ENCODE measurements at regions not wholly inside any gene's neighbourhood (a gene's known extent, or its start where the extent isn't known, plus 50 kb on each side); places are given as distances from the start of the nearest gene placed in this dataset.

DNA sequence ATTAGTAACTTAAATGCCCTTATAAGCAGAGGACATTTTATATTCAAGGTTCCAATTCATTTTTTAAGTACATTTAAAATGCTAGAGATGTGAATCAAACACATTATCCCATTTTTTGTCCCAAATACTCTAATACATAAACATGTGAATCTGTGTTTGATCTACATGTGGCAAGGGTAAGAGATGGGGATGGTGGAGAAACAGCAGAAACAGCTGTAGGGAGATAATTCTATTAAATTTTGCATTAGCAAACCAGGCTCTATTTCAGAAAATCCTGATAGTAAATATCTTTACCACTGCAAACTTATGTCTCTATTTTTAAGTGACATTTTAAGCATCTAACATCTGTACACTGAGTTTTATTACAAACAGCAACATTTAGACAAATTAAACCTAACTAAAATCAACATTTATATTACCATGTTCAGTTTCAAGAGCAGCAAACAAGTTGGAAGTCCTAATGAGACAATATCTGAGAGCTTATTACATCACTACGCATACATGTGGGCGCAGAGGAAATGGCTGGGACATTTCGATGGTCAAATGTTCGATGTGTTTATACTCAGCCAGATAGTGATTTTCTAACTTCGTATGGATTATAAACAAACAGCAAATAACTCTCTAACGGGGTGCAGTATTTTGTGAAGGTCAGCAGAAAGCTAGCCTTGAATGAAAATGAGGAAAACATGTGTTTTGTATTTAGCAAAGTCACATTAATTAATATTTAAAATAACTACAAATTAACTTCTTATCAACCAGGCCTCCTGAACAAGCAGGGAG, 165.1 kb downstream of the GJA1 start:
- DNase-seq (ENCODE audit: insufficient read length, low spot score) (no peak), FAIRE-seq (no peak)
- no peak for TF ChIP-seq POLR2A (IDR thresholded peaks at IDR 0.05; ENCODE audit: low read depth, low read length)
- no peak for TF ChIP-seq POLR2AphosphoS5 (IDR thresholded peaks at IDR 0.05; ENCODE audit: low read depth, low read length)
- no peak for TF ChIP-seq SPI1 (IDR thresholded peaks at IDR 0.05; ENCODE audit: low read depth, low read length)
- no peak for TF ChIP-seq POU2F2 (IDR thresholded peaks at IDR 0.05; ENCODE audit: low read depth, low read length)
- TF ChIP-seq TAF1 (IDR thresholded peaks at IDR 0.05; ENCODE audit: low read depth, low read length), result no peak
- TF ChIP-seq PAX5 (IDR thresholded peaks at IDR 0.05; ENCODE audit: insufficient read depth, low read length, severe bottlenecking), result no peak

- no peak for DNase-seq (ENCODE audit: insufficient read length, low spot score)
- TF ChIP-seq TAF1 (IDR thresholded peaks at IDR 0.05; ENCODE audit: low read depth, low read length) (no peak), POLR2AphosphoS5 (IDR thresholded peaks at IDR 0.05; ENCODE audit: low read depth, low read length) (no peak)
- no peak for FAIRE-seq
Observed at GRCh38 chr6:121603486-121603885, 168.0 kb downstream of the GJA1 start.

DNA sequence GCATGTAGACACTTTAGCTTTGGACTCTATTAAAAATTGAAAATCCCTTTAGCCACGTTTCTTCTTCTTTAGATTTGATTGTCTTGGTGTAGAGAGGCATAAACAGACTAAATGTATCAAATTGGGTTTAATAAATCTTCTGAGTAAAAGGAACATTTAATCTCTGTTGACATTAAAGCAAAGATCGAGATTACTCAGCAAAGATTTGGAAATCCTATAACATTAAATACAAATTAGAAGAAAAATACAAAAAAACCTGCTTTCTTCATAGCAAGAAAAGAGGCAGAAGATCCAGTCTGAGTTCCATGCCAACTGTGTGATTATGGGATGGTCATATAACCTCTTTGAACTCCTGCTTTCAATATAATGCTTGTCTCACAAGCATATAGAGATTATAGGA, 172.3 kb downstream of the GJA1 start:
- DNase-seq (ENCODE audit: insufficient read length, low spot score), result no peak
- no peak for TF ChIP-seq PAX5 (IDR thresholded peaks at IDR 0.05; ENCODE audit: insufficient read depth, low read length, severe bottlenecking)
- no peak for TF ChIP-seq SPI1 (IDR thresholded peaks at IDR 0.05; ENCODE audit: low read depth, low read length)
- TF ChIP-seq POU2F2 (IDR thresholded peaks at IDR 0.05; ENCODE audit: low read depth, low read length), result no peak
- TF ChIP-seq TAF1 (IDR thresholded peaks at IDR 0.05; ENCODE audit: low read depth, low read length), result no peak
- no peak for TF ChIP-seq POLR2A (IDR thresholded peaks at IDR 0.05; ENCODE audit: low read depth, low read length)
- TF ChIP-seq POLR2AphosphoS5 (IDR thresholded peaks at IDR 0.05; ENCODE audit: low read depth, low read length), result no peak
- FAIRE-seq, result no peak

DNA sequence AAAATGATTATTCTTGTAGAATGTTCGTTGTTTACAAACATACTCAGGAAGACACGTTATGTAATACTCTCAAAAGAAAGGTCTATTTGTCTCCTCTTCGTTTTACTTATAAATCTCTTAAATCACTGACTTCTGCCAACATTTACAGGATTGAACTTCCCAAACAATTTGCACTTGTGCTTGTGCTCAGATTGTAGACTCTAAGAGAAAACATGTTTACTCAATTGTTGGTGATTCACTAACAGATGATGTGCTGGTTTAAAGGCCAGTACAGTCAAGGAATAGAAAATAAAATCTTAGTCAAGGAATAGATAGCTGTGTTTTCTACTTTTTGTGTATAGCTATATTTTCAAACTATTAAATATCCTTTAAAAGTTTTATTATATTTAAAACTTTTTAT, 172.8 kb downstream of the GJA1 start:
- DNase-seq (ENCODE audit: insufficient read length, low spot score) (no peak), FAIRE-seq (no peak)
- TF ChIP-seq SPI1 (IDR thresholded peaks at IDR 0.05; ENCODE audit: low read depth, low read length), result no peak
- TF ChIP-seq POLR2AphosphoS5 (IDR thresholded peaks at IDR 0.05; ENCODE audit: low read depth, low read length), result no peak
- TF ChIP-seq PAX5 (IDR thresholded peaks at IDR 0.05; ENCODE audit: insufficient read depth, low read length, severe bottlenecking), result no peak
- no peak for TF ChIP-seq POU2F2 (IDR thresholded peaks at IDR 0.05; ENCODE audit: low read depth, low read length)
- no peak for TF ChIP-seq TAF1 (IDR thresholded peaks at IDR 0.05; ENCODE audit: low read depth, low read length)
- TF ChIP-seq POLR2A (IDR thresholded peaks at IDR 0.05; ENCODE audit: low read depth, low read length), result no peak

- no peak for FAIRE-seq
- TF ChIP-seq POU2F2 (IDR thresholded peaks at IDR 0.05; ENCODE audit: low read depth, low read length) (no peak), TAF1 (IDR thresholded peaks at IDR 0.05; ENCODE audit: low read depth, low read length) (no peak), POLR2A (IDR thresholded peaks at IDR 0.05; ENCODE audit: low read depth, low read length) (no peak), PAX5 (IDR thresholded peaks at IDR 0.05; ENCODE audit: insufficient read depth, low read length, severe bottlenecking) (no peak), SPI1 (IDR thresholded peaks at IDR 0.05; ENCODE audit: low read depth, low read length) (no peak), POLR2AphosphoS5 (IDR thresholded peaks at IDR 0.05; ENCODE audit: low read depth, low read length) (no peak)
Observed at GRCh38 chr6:121609281-121609680, 173.8 kb downstream of the GJA1 start.

GRCh38 chr6:121612927-121613326, 177.5 kb downstream of the GJA1 start:
- FAIRE-seq (no peak), DNase-seq (ENCODE audit: insufficient read length, low spot score) (no peak)
- TF ChIP-seq PAX5 (IDR thresholded peaks at IDR 0.05; ENCODE audit: insufficient read depth, low read length, severe bottlenecking) (no peak), POLR2A (IDR thresholded peaks at IDR 0.05; ENCODE audit: low read depth, low read length) (no peak), POLR2AphosphoS5 (IDR thresholded peaks at IDR 0.05; ENCODE audit: low read depth, low read length) (no peak), SPI1 (IDR thresholded peaks at IDR 0.05; ENCODE audit: low read depth, low read length) (no peak)

More at GRCh38 chr6:121609281-121609680, 173.8 kb downstream of the GJA1 start:
- no peak for DNase-seq (ENCODE audit: insufficient read length, low spot score)

DNA sequence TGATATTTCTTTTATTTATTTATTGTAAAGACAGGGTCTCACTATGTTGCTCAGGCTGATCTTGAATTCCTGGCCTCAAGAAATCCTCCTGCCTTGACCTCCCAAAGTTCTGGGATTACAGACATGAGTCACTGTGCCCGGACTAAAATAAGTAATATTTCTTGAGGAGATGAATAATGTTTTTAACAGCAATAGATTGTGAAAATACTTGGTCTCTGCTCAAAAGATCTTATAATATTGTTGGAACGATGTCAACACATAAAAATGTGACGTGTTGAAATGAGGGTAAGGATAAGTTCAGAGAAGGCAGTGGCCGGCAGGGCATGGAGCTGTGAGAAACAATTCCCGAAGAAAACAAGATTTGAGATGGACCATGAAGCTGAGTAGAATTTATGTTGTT, 178.7 kb downstream of the GJA1 start:
- DNase-seq (ENCODE audit: insufficient read length, low spot score) (no peak), FAIRE-seq (no peak)
- TF ChIP-seq TAF1 (IDR thresholded peaks at IDR 0.05; ENCODE audit: low read depth, low read length) (no peak), PAX5 (IDR thresholded peaks at IDR 0.05; ENCODE audit: insufficient read depth, low read length, severe bottlenecking) (no peak), POU2F2 (IDR thresholded peaks at IDR 0.05; ENCODE audit: low read depth, low read length) (no peak), POLR2AphosphoS5 (IDR thresholded peaks at IDR 0.05; ENCODE audit: low read depth, low read length) (no peak)

DNA sequence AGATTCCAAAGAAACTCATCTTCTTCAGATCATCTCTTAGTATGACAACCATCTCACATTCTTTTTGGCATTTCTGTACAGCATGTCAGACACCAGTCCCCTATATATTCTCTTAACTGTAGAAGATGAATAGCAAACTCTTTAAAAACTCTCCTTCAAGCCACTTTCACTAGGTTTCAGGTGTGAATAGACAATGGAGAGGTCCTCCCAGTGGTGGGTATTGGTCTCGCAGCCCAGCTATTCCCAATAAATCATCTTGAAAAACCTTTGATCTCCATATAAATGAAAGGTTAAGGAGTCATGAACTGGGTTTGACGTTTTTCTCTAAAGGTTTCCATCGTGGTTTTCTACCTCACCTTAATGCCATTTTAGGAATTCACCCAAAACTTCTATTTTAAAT, 180.0 kb downstream of the GJA1 start:
- no peak for TF ChIP-seq TAF1 (IDR thresholded peaks at IDR 0.05; ENCODE audit: low read depth, low read length)
- no peak for TF ChIP-seq POU2F2 (IDR thresholded peaks at IDR 0.05; ENCODE audit: low read depth, low read length)
- TF ChIP-seq PAX5 (IDR thresholded peaks at IDR 0.05; ENCODE audit: insufficient read depth, low read length, severe bottlenecking), result no peak
- no peak for TF ChIP-seq POLR2AphosphoS5 (IDR thresholded peaks at IDR 0.05; ENCODE audit: low read depth, low read length)
- no peak for TF ChIP-seq SPI1 (IDR thresholded peaks at IDR 0.05; ENCODE audit: low read depth, low read length)
- no peak for TF ChIP-seq POLR2A (IDR thresholded peaks at IDR 0.05; ENCODE audit: low read depth, low read length)
- FAIRE-seq, result no peak
- no peak for DNase-seq (ENCODE audit: insufficient read length, low spot score)

DNA sequence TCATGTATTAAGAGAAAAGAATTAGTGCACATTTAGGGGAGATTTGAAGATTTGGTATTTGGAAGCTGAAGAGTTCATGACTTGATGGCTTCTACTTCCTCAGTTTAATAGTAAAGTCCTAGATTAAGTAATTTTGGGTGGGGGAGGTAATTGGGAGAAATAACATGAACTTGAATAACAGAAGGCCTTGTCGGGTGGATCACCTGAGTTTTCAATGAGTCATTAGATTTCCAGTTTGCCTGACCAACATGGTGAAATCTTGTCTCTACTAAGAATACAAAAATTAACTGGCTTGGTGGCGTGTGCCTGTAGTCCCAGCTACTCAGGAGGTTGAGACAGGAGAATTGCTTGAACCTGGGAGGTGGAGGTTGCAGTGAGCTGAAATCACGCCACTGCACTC, 181.0 kb downstream of the GJA1 start:
- TF ChIP-seq POLR2AphosphoS5 (IDR thresholded peaks at IDR 0.05; ENCODE audit: low read depth, low read length) (no peak), POU2F2 (IDR thresholded peaks at IDR 0.05; ENCODE audit: low read depth, low read length) (no peak), SPI1 (IDR thresholded peaks at IDR 0.05; ENCODE audit: low read depth, low read length) (no peak), TAF1 (IDR thresholded peaks at IDR 0.05; ENCODE audit: low read depth, low read length) (no peak), POLR2A (IDR thresholded peaks at IDR 0.05; ENCODE audit: low read depth, low read length) (no peak), PAX5 (IDR thresholded peaks at IDR 0.05; ENCODE audit: insufficient read depth, low read length, severe bottlenecking) (no peak)
- DNase-seq (ENCODE audit: insufficient read length, low spot score) (no peak), FAIRE-seq (no peak)

- no peak for TF ChIP-seq TAF1 (IDR thresholded peaks at IDR 0.05; ENCODE audit: low read depth, low read length)
- TF ChIP-seq PAX5 (IDR thresholded peaks at IDR 0.05; ENCODE audit: insufficient read depth, low read length, severe bottlenecking), result no peak
- TF ChIP-seq POU2F2 (IDR thresholded peaks at IDR 0.05; ENCODE audit: low read depth, low read length), result no peak
- TF ChIP-seq SPI1 (IDR thresholded peaks at IDR 0.05; ENCODE audit: low read depth, low read length), result no peak
- no peak for TF ChIP-seq POLR2AphosphoS5 (IDR thresholded peaks at IDR 0.05; ENCODE audit: low read depth, low read length)
- TF ChIP-seq POLR2A (IDR thresholded peaks at IDR 0.05; ENCODE audit: low read depth, low read length), result no peak
- no peak for DNase-seq (ENCODE audit: insufficient read length, low spot score)
Observed at GRCh38 chr6:121617388-121617787, 181.9 kb downstream of the GJA1 start.

More at GRCh38 chr6:121617388-121617787, 181.9 kb downstream of the GJA1 start:
- no peak for FAIRE-seq
